ENCODE measurements at regions not wholly inside any gene's neighbourhood (a gene's known extent, or its start where the extent isn't known, plus 50 kb on each side); places are given as distances from the start of the nearest gene placed in this dataset.

GRCh38 chr7:26476271-26476670, 184.6 kb downstream of the SNX10 start:
- no peak for DNase-seq
- no peak for TF ChIP-seq CTCF (IDR thresholded peaks at IDR 0.05; ENCODE audit: low read depth, low read length, missing control alignments)
- H3K36me3 ChIP-seq (replicated peaks), result no peaks in the 10 kb centered on the region
- H3K27me3 ChIP-seq (replicated peaks), result no peaks in the 10 kb centered on the region
- H3K27ac ChIP-seq, result no peak overlapping the region
- in situ Hi-C loops (cut with HindIII; ENCODE audit: low pct_ligation_motif_present, low sequenced_read_pairs), result no loop called here
- H3K4me3 ChIP-seq (ENCODE audit: low read depth, low read length), result no peak overlapping the region

GRCh38 chr7:26477381-26477990, 185.8 kb downstream of the SNX10 start:
- in situ Hi-C loops (cut with HindIII; ENCODE audit: low pct_ligation_motif_present, low sequenced_read_pairs), result no loop called here
- no peak overlapping the region for H3K27ac ChIP-seq
- DNase-seq, result no peak
- TF ChIP-seq CTCF (IDR thresholded peaks at IDR 0.05; ENCODE audit: low read depth, low read length, missing control alignments), result no peak
- H3K4me3 ChIP-seq (ENCODE audit: low read depth, low read length), result no peak overlapping the region
- no peaks in the 10 kb centered on the region for H3K36me3 ChIP-seq (replicated peaks)
- no peaks in the 10 kb centered on the region for H3K27me3 ChIP-seq (replicated peaks)

GRCh38 chr7:26478550-26478949, 186.9 kb downstream of the SNX10 start:
- no peaks in the 10 kb centered on the region for H3K36me3 ChIP-seq (replicated peaks)
- DNase-seq, result no peak
- H3K27ac ChIP-seq, result no peak overlapping the region
- no peaks in the 10 kb centered on the region for H3K27me3 ChIP-seq (replicated peaks)
- in situ Hi-C loops (cut with HindIII; ENCODE audit: low pct_ligation_motif_present, low sequenced_read_pairs), result no loop called here
- TF ChIP-seq CTCF (IDR thresholded peaks at IDR 0.05; ENCODE audit: low read depth, low read length, missing control alignments), result no peak
- no peak overlapping the region for H3K4me3 ChIP-seq (ENCODE audit: low read depth, low read length)

- in situ Hi-C loops (cut with HindIII; ENCODE audit: low pct_ligation_motif_present, low sequenced_read_pairs), result no loop called here
- H3K36me3 ChIP-seq (replicated peaks), result no peaks in the 10 kb centered on the region
- H3K27ac ChIP-seq, result no peak overlapping the region
- no peak for DNase-seq
- H3K27me3 ChIP-seq (replicated peaks), result no peaks in the 10 kb centered on the region
- no peak overlapping the region for H3K4me3 ChIP-seq (ENCODE audit: low read depth, low read length)
- TF ChIP-seq CTCF (IDR thresholded peaks at IDR 0.05; ENCODE audit: low read depth, low read length, missing control alignments), result no peak
Observed at GRCh38 chr7:26479581-26479980, 187.9 kb downstream of the SNX10 start.

- in situ Hi-C loops (cut with HindIII; ENCODE audit: low pct_ligation_motif_present, low sequenced_read_pairs), result no loop called here
- H3K27ac ChIP-seq, result no peak overlapping the region
Observed at GRCh38 chr7:26480156-26480555, 188.5 kb downstream of the SNX10 start.

More at GRCh38 chr7:26480156-26480555, 188.5 kb downstream of the SNX10 start:
- no peaks in the 10 kb centered on the region for H3K27me3 ChIP-seq (replicated peaks)
- TF ChIP-seq CTCF (IDR thresholded peaks at IDR 0.05; ENCODE audit: low read depth, low read length, missing control alignments), result no peak
- H3K36me3 ChIP-seq (replicated peaks), result no peaks in the 10 kb centered on the region
- DNase-seq, result no peak
- no peak overlapping the region for H3K4me3 ChIP-seq (ENCODE audit: low read depth, low read length)
